ENCODE measurements at regions not wholly inside any gene's neighbourhood (a gene's known extent, or its start where the extent isn't known, plus 50 kb on each side); places are given as distances from the start of the nearest gene placed in this dataset.
A peak's percentile ranks its signal among the peaks of the same experiment; 100 is the strongest.

- DNase-seq (ENCODE audit: low read depth in 2 of 3, low spot score in 2 of 3) = no peak
These were observed 80.4 kb upstream of the PRKCQ start for GRCh38 chr10:6660460-6660859.

DNA sequence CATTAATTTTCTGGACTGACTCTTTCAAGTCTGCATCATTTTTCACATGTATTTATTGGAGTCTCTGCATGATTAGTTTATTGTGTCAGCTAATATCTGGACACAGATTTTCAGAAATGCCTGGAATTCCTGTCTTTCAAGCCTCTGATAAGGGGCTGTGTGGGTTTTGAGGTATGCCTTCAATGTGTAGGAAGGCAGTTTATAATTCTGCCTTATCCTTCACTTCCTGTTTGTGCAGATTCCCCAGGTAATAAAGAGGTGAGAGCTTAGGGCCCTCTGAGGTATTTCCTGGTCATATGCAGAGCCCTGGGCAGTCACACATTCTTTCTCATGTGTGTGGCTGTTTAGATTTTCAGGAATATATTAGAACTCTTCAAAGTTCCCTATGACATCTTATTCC lies 79.4 kb upstream of the PRKCQ start:
- no peak for DNase-seq (ENCODE audit: low read depth in 2 of 3, low spot score in 2 of 3)

GRCh38 chr10:6657669-6658068 lies 77.6 kb upstream of the PRKCQ start:
- no peak for DNase-seq (ENCODE audit: low read depth in 2 of 3, low spot score in 2 of 3)

GRCh38 chr10:6657196-6657595 lies 77.1 kb upstream of the PRKCQ start:
- no peak for DNase-seq (ENCODE audit: low read depth in 2 of 3, low spot score in 2 of 3)

GRCh38 chr10:6654571-6654970 lies 74.5 kb upstream of the PRKCQ start:
- peak in 1 of 3 donors; percentile 33 for DNase-seq (ENCODE audit: low read depth in 2 of 3, low spot score in 2 of 3)

- DNase-seq (ENCODE audit: low read depth in 2 of 3, low spot score in 2 of 3) = no peak
These were observed 70.5 kb upstream of the PRKCQ start for GRCh38 chr10:6650586-6650985.

- no peak for DNase-seq (ENCODE audit: low read depth in 2 of 3, low spot score in 2 of 3)
These were observed 69.8 kb upstream of the PRKCQ start for GRCh38 chr10:6649903-6650302.

GRCh38 chr10:6648894-6649720 lies 69.0 kb upstream of the PRKCQ start:
- DNase-seq (ENCODE audit: low read depth in 2 of 3, low spot score in 2 of 3) = no peak

DNA sequence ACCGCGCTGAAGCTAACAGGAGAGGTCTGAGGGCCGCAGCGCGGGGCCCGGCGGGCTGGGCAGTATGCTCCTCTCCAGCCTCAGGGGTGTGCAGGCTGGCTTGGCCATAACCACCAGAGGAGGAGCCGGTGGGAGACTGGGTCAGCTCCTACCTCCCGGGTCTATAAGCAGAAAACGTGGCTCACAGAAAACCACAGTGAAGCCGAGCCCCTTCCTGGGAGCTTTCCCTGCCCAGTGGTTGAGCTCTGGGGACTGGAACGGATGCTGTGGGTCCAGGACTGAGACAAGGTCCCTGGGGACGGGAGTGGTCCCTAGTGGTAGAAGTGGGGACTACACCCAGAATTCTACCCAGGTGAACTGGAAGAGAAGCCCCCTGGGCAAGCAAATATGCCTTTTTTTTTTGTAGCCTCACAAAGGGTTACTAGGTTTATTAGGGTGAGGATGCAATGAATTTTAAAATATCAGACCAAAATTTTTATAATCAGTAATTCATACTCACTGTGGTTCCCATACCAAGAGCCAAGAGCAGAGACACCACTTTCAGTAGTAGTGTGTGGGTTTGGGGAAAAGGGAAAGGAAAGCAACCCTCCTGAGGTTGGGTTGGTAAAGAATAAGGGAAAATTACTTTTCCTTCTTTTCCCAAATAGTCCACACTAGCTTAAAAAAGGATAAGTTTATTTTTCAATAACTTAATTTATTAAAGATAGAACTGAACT lies 67.9 kb upstream of the PRKCQ start:
- DNase-seq (ENCODE audit: low read depth in 2 of 3, low spot score in 2 of 3) = peak; percentile 55 to 57 (median 56)

GRCh38 chr10:6643962-6644361 lies 63.9 kb upstream of the PRKCQ start:
- DNase-seq (ENCODE audit: low read depth in 2 of 3, low spot score in 2 of 3) = peak in 1 of 3 donors; percentile 19

- DNase-seq (ENCODE audit: low read depth in 2 of 3, low spot score in 2 of 3) = peak in 1 of 3 donors; percentile 53
These were observed 62.8 kb upstream of the PRKCQ start for GRCh38 chr10:6642876-6643275.

DNA sequence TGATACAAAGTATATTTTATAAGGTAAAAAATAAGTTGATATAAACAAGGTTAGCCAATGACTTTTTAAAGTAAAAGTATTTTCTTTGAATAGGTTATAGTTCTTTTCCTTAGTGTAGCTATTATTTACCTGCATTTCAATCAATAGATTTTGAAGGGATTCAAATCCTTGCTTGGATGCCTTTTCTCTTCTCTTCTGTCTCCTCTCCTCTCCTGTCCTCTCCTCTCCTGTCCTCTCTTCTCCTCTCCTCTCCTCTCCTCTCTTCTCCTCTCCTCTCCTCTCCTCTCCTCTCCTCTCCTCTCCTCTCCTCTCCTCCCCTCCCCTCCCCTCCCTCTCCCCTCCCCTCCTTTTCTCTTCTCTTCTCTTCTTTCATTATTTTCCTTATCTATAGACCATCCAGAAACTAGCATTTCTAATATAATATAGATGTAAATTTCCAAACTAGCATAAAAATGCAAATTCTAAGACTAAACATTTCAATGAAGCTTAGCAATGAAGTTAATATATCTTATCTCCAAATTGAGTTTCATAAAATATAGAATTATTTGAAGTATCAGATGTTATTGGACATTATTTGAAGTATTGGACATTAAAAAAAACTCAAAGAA lies 60.5 kb upstream of the PRKCQ start:
- DNase-seq (ENCODE audit: low read depth in 2 of 3, low spot score in 2 of 3) = no peak

DNA sequence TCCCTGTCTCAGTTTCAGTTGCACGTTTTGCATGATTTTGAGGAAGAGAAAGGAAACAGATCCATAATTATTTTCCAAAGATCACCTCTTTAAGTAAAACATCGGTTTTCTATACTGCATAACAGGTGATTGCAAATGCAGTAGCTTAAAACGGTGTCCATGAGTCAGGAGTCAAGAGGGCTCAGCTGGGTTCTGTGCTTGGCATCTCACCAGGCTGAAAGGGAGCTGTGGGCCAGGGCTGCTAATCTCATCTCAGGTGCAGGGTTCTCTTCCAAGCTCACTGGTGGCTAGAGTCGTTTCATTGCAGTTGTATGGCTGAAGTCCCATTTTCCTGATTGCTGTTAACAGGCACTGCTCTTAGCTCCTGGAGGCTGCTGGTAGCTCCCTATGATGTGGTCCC lies 57.0 kb upstream of the PRKCQ start:
- no peak for DNase-seq (ENCODE audit: low read depth in 2 of 3, low spot score in 2 of 3)

GRCh38 chr10:6635784-6636183 lies 55.7 kb upstream of the PRKCQ start:
- no peak for DNase-seq (ENCODE audit: low read depth in 2 of 3, low spot score in 2 of 3)

Measured in hematopoietic multipotent progenitor cell (in vitro differentiated cells).